ENCODE measurements at regions not wholly inside any gene's neighbourhood (a gene's known extent, or its start where the extent isn't known, plus 50 kb on each side); places are given as distances from the start of the nearest gene placed in this dataset.

- peak; percentile 77 for DNase-seq (ENCODE audit: low read depth)
- TF ChIP-seq CTCF (IDR thresholded peaks at IDR 0.05; ENCODE audit: insufficient read depth, low read depth, low read length) = no peak
- no peak overlapping the region for H3K4me3 ChIP-seq (ENCODE audit: low read depth, low read length)
Observed at GRCh38 chr7:34260279-34260678, 354.9 kb downstream of the BMPER start.

GRCh38 chr7:34263168-34263567 is 357.8 kb downstream of the BMPER start:
- no peak for TF ChIP-seq CTCF (IDR thresholded peaks at IDR 0.05; ENCODE audit: insufficient read depth, low read depth, low read length)
- no peak overlapping the region for H3K4me3 ChIP-seq (ENCODE audit: low read depth, low read length)
- DNase-seq (ENCODE audit: low read depth) = no peak

GRCh38 chr7:34269084-34269483 is 363.7 kb downstream of the BMPER start:
- no peak overlapping the region for H3K4me3 ChIP-seq (ENCODE audit: low read depth, low read length)
- no peak for DNase-seq (ENCODE audit: low read depth)
- TF ChIP-seq CTCF (IDR thresholded peaks at IDR 0.05; ENCODE audit: insufficient read depth, low read depth, low read length) = no peak

- TF ChIP-seq CTCF (IDR thresholded peaks at IDR 0.05; ENCODE audit: insufficient read depth, low read depth, low read length) = no peak
- H3K4me3 ChIP-seq (ENCODE audit: low read depth, low read length) = no peak overlapping the region
- DNase-seq (ENCODE audit: low read depth) = no peak
Observed at GRCh38 chr7:34275624-34276023, 370.3 kb downstream of the BMPER start.

GRCh38 chr7:34277016-34277802 is 371.9 kb downstream of the BMPER start:
- DNase-seq (ENCODE audit: low read depth) = no peak
- TF ChIP-seq CTCF (IDR thresholded peaks at IDR 0.05; ENCODE audit: insufficient read depth, low read depth, low read length) = no peak

GRCh38 chr7:34277803-34278199 is 372.5 kb downstream of the BMPER start:
- DNase-seq (ENCODE audit: low read depth) = no peak
- TF ChIP-seq CTCF (IDR thresholded peaks at IDR 0.05; ENCODE audit: insufficient read depth, low read depth, low read length) = no peak
- H3K4me3 ChIP-seq (ENCODE audit: low read depth, low read length) = no peak overlapping the region

More at GRCh38 chr7:34277016-34277802, 371.9 kb downstream of the BMPER start:
- no peak overlapping the region for H3K4me3 ChIP-seq (ENCODE audit: low read depth, low read length)

GRCh38 chr7:34281260-34281659 is 375.9 kb downstream of the BMPER start:
- H3K4me3 ChIP-seq (ENCODE audit: low read depth, low read length) = no peak overlapping the region
- no peak for TF ChIP-seq CTCF (IDR thresholded peaks at IDR 0.05; ENCODE audit: insufficient read depth, low read depth, low read length)
- DNase-seq (ENCODE audit: low read depth) = no peak
